ENCODE measurements at regions not wholly inside any gene's neighbourhood (a gene's known extent, or its start where the extent isn't known, plus 50 kb on each side); places are given as distances from the start of the nearest gene placed in this dataset.

DNA sequence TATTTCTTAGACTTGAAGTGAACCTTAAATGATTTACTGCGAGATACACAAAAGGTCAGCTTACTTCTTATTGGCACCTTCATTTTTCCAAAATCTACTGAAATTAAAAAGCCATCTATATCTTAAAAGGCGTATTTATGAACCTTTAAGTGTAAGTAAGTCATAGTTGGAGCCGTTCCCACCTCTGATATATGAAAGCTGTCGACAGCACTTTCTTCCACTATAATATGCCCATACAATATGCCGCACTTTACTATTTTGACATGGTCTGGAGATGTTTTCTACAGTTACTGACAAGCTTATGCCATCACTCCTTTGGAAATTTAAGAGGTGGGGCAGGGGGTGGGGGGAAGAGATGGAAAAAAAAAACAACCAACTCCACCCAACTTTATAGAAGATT is 155.3 kb downstream of the PHETA1 start:
- TF ChIP-seq, protein P1, sequence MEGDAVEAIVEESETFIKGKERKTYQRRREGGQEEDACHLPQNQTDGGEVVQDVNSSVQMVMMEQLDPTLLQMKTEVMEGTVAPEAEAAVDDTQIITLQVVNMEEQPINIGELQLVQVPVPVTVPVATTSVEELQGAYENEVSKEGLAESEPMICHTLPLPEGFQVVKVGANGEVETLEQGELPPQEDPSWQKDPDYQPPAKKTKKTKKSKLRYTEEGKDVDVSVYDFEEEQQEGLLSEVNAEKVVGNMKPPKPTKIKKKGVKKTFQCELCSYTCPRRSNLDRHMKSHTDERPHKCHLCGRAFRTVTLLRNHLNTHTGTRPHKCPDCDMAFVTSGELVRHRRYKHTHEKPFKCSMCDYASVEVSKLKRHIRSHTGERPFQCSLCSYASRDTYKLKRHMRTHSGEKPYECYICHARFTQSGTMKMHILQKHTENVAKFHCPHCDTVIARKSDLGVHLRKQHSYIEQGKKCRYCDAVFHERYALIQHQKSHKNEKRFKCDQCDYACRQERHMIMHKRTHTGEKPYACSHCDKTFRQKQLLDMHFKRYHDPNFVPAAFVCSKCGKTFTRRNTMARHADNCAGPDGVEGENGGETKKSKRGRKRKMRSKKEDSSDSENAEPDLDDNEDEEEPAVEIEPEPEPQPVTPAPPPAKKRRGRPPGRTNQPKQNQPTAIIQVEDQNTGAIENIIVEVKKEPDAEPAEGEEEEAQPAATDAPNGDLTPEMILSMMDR (conservative IDR thresholded peaks at IDR 0.05; ENCODE audit: control insufficient read depth, insufficient read depth, low read depth, low read length) = no peak

DNA sequence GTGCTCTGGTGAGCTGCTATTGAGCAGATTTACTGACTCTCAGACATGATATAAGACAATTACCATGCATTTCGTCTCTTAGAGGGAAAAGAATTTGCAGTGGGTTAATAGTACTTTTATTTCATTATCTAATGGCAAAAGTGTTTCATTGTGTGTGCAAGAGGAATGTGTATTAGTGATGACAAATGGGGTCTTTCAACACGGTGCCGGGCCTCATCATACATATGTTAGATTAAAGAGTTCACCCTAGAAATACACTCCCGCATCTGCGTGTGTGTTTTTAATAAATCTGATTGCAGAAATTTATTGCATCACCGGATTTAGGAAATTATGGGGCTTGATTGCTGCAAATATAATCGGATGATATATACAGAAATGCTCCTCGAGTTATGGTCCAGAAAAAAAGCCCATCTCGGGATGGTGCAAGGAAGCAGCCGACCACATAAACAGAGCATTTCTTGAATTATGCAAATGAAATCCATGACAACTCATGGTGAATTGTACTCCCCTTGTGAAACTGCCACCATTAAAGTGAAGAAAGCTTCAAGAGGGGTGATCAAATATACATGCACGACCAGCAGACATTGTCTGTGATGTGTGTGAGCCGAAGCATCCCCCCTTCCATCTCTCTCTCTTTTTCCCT is 156.0 kb downstream of the PHETA1 start:
- TF ChIP-seq, protein P1 (conservative IDR thresholded peaks at IDR 0.05; ENCODE audit: control insufficient read depth, insufficient read depth, low read depth, low read length) = no peak
- no peak for DNase-seq (ENCODE audit: low read depth)
- no peak overlapping the region for H3K4me3 ChIP-seq (ENCODE audit: control insufficient read depth, low read depth, low read length)

More for the DNA sequence above, 155.3 kb downstream of the PHETA1 start:
- H3K4me3 ChIP-seq (ENCODE audit: control insufficient read depth, low read depth, low read length) = no peak overlapping the region
- no peak for DNase-seq (ENCODE audit: low read depth)

DNA sequence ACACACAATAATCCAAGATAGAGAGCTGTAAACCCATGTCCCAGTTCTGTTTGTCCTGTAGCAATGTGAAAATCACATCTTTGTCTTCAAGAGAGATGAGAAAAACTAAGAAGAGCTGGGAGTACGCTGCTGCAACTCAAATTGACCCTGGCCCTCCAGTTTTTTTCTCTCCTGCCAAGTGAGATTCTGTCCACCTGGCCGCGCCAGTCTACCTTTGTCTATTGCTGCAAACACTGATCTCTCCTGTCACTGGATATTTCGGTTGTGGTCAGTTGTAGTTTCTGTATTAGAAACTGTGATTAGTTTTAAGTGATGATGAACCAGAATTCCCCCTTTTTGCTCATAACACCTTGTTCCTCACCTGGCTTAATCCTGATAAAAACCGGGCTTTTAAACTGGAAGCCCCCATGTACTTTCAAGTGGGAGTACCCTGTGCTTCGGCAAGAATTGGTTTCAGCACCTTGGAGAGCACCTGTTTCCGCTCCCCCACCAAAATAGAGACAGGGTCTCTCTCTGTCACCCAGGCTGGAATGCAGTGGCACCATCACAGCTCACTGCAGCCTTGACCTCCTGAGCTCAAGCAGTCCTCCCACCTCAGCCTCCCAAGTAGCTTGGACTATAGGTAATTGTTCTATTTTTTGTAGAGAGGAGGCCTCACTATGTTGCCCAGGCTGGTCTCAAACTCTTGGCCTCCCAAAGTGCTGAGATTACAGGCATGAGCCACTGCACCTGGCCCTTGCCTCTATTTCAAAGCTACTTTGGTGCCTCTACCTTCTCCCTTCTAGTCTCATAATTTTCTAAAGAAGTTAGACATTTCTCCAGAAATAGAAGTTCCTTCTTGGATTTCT is 156.8 kb downstream of the PHETA1 start:
- DNase-seq (ENCODE audit: low read depth) = no peak
- no peak overlapping the region for H3K4me3 ChIP-seq (ENCODE audit: control insufficient read depth, low read depth, low read length)
- TF ChIP-seq, protein P1 (conservative IDR thresholded peaks at IDR 0.05; ENCODE audit: control insufficient read depth, insufficient read depth, low read depth, low read length) = no peak

DNA sequence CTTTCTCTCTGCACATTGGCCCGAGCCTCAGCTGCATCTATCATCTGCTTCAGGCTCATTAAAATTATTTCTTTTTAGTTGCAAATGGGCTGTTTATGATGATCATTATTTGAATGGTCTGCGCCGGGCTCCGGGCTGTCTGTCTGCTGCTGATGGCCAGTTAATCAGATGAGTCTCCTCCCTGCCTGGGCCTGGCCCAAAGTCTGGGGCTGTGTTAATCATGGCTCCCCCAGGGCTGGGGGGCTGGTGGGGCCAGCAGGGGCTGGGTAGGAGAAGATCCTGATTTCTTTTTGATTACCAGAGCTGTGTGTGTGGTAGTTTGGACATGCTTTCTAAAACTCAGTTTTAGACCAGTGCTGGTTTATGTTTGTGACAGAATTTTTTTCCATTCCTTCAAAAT is 159.1 kb downstream of the PHETA1 start:
- no peak overlapping the region for H3K4me3 ChIP-seq (ENCODE audit: control insufficient read depth, low read depth, low read length)
- TF ChIP-seq, protein P1 (conservative IDR thresholded peaks at IDR 0.05; ENCODE audit: control insufficient read depth, insufficient read depth, low read depth, low read length) = no peak
- no peak for DNase-seq (ENCODE audit: low read depth)

DNA sequence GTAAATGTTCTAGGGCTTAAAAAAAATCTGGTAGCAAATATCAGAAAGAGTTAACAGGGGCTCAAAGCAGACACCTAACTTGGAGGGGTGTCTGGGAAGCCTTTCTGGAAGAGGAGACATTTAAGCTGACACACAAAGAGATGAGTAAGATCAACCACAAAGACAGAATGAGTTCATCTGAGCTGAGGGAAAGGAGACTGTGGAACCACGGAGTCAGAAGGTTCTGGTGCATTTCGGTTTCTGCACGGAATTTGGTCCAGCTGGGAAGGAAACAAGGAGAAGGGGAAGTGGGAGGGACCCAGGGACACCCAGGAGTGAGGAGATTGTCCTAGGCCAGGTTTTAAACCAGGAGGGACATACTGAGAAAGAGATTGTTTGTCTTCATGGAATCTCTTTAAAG is 161.1 kb downstream of the PHETA1 start:
- H3K4me3 ChIP-seq (ENCODE audit: control insufficient read depth, low read depth, low read length) = no peak overlapping the region
- TF ChIP-seq, protein P1 (conservative IDR thresholded peaks at IDR 0.05; ENCODE audit: control insufficient read depth, insufficient read depth, low read depth, low read length) = no peak
- no peak for DNase-seq (ENCODE audit: low read depth)

DNA sequence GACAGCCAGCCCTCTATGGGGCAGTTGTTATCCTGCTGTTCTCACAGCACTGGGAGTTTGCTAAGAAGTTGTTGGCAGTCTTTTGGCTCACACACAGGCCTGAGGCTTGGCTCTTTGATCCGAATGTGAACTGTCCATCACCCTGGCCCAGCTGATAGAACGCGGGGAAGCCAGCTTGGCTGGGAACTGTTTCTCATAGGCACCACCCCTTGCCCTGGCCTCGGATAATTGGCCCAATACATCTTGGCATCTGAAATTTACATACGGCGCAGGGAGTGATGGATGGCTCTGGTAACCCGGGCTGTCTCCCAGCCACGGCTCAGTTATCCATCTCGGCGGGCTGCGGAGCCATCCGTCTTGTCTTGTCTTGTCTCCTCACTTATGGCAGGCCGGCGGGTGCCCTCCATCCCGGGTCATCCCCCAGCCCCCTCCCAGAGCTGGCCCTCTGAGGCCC is 164.1 kb downstream of the PHETA1 start:
- no peak overlapping the region for H3K4me3 ChIP-seq (ENCODE audit: control insufficient read depth, low read depth, low read length)
- TF ChIP-seq, protein P1 (conservative IDR thresholded peaks at IDR 0.05; ENCODE audit: control insufficient read depth, insufficient read depth, low read depth, low read length) = no peak
- no peak for DNase-seq (ENCODE audit: low read depth)
